HepG2 (cell line): ENCODE measurements at regions not wholly inside any gene's neighbourhood (a gene's known extent, or its start where the extent isn't known, plus 50 kb on each side); places are given as distances from the start of the nearest gene placed in this dataset.

Experiments used
- ATAC-seq: fragments of 200-7000 bp; cut with Tn5 transposase; 3 replicates; pipeline ENCODE4 v1.9.1; 2020; ENCODE audit warnings: mild to moderate bottlenecking, moderate library complexity
- BruUV-seq: library from RNA; stranded (reverse); fragments of 400-500 nt; replicated peaks from 2 replicates; lab custom pipeline; 2021; lab: Mats Ljungman, UMichigan
- CTCF ChIA-PET: fragments of 300-600 bp; formaldehyde crosslinking; extraction: SDS; loops from one replicate; lab custom pipeline; 2021; ENCODE audit warnings: low total read pairs, inconsistent platforms, low intra/inter-chr PET ratio; lab: Yijun Ruan, JAX
- POLR2A ChIA-PET: fragments of 350-600 bp; sonication (Branson Sonifier 250); formaldehyde crosslinking; loops from one replicate; lab custom pipeline; 2020; ENCODE audit warnings: antibody characterized with exemption, inconsistent platforms; lab: Yijun Ruan, JAX
- DNase-seq: peaks from one replicate; pipeline ENCODE4 v3.0.0-alpha.2; 2015; ENCODE audit warnings: low spot score
- FAIRE-seq: peaks from 3 replicates; lab custom pipeline; 2011; peaks lifted over from hg19 to GRCh38; lab: Jason Lieb, UNC
- H2AFZ ChIP-seq: one replicate; pipeline ENCODE4 v1.6.1; 2011; ENCODE audit warnings: low read length, inconsistent platforms
- H3K27ac ChIP-seq: fragments of 300-600 bp; 3 replicates; pipeline ENCODE4 v1.8.0; 2011; ENCODE audit warnings: mixed run types, mild to moderate bottlenecking, mixed read lengths, low read length, inconsistent platforms; ENCODE audit not compliant: insufficient read depth; ENCODE audit errors: extremely low read length
- H3K27me3 ChIP-seq, 2 experiments: fragments of 200-600 bp in 1 of 2; 2 replicates in 1 of 2; 3 replicates in 1 of 2; pipeline versions ENCODE4 v1.6.0 to v1.8.0; 2011; ENCODE audit warnings: low read length in 2 of 2, mild to moderate bottlenecking in 2 of 2, moderate library complexity in 2 of 2, inconsistent platforms in 1 of 2; ENCODE audit not compliant: insufficient read depth in 2 of 2, control insufficient read depth in 1 of 2
- H3K36me3 ChIP-seq, 2 experiments: fragments of 200-600 bp in 1 of 2; replicated peaks in 1 of 2; 2 replicates in 1 of 2; 3 replicates in 1 of 2; pipeline versions ENCODE4 v1.5.1 to v1.8.0; 2011; ENCODE audit warnings: low read length in 2 of 2, inconsistent platforms in 1 of 2; ENCODE audit not compliant: insufficient read depth in 2 of 2, control insufficient read depth in 1 of 2
- H3K4me1 ChIP-seq: 2 replicates; pipeline ENCODE4 v1.5.1; 2012; ENCODE audit warnings: low read length, inconsistent platforms; ENCODE audit not compliant: insufficient read depth
- H3K4me2 ChIP-seq: 2 replicates; pipeline ENCODE4 v1.6.0; 2011; ENCODE audit warnings: low read depth, low read length, inconsistent platforms
- H3K4me3 ChIP-seq, 3 experiments: fragments of 200-600 bp in 1 of 3; sonication (generic), shearing (Covaris generic) in 1 of 3; replicated peaks in 1 of 3; 2 replicates each; pipeline ENCODE4 v1.5.1; 2011 to 2016; ENCODE audit warnings: low read length in 3 of 3, inconsistent platforms in 2 of 3, low read depth in 2 of 3, mild to moderate bottlenecking in 2 of 3, control low read depth in 1 of 3, mixed read lengths in 1 of 3; ENCODE audit not compliant: insufficient read depth in 1 of 3
- H3K79me2 ChIP-seq: one replicate; pipeline ENCODE4 v1.6.1; 2011; ENCODE audit warnings: low read length, inconsistent platforms; ENCODE audit not compliant: insufficient read depth
- H3K9ac ChIP-seq: 2 replicates; pipeline ENCODE4 v1.6.0; 2011; ENCODE audit warnings: mild to moderate bottlenecking, low read depth, low read length, inconsistent platforms; ENCODE audit not compliant: insufficient read depth
- H3K9me3 ChIP-seq: 2 replicates; pipeline ENCODE4 v1.5.1; 2012; ENCODE audit warnings: mild to moderate bottlenecking, low read length
- H4K20me1 ChIP-seq: 2 replicates; pipeline ENCODE4 v1.6.0; 2011; ENCODE audit warnings: inconsistent platforms, mild to moderate bottlenecking, low read length, moderate library complexity; ENCODE audit not compliant: insufficient read depth
- AGO2 ChIP-seq: fragments of 200-400 bp; formaldehyde crosslinking; optimal IDR thresholded peaks from 2 replicates; pipeline ENCODE3; 2017; ENCODE audit warnings: mild to moderate bottlenecking, low read depth, low read length, moderate library complexity
- BRD4 ChIP-seq: sonication (generic); formaldehyde crosslinking; IDR thresholded peaks from 2 replicates; pipeline ENCODE4 v1.4.0; 2020; ENCODE audit warnings: missing genetic modification reagents
- CENPX ChIP-seq: sonication (generic); formaldehyde crosslinking; IDR thresholded peaks from 2 replicates; pipeline ENCODE4 v1.9.0; 2021; ENCODE audit warnings: mild to moderate bottlenecking, missing genetic modification reagents, moderate library complexity
- DMAP1 ChIP-seq: IDR thresholded peaks from 2 replicates; pipeline ENCODE4 v1.6.1; 2016
- HMG20A ChIP-seq: IDR thresholded peaks from 2 replicates; pipeline ENCODE4 v1.6.1; 2016; ENCODE audit warnings: borderline replicate concordance
- HNF4G ChIP-seq, 2 experiments: sonication (generic) in 1 of 2; formaldehyde crosslinking in 1 of 2; IDR thresholded peaks; 2 replicates each; pipeline versions ENCODE4 v1.4.0 to v1.6.1; 2011 to 2020; ENCODE audit warnings: borderline replicate concordance in 2 of 2, low read depth in 2 of 2, mild to moderate bottlenecking in 2 of 2, low read length in 1 of 2, missing genetic modification reagents in 1 of 2, moderate library complexity in 1 of 2
- MAFG ChIP-seq: sonication (generic); formaldehyde crosslinking; IDR thresholded peaks from 2 replicates; pipeline ENCODE4 v1.5.1; 2020; ENCODE audit warnings: mild to moderate bottlenecking, missing genetic modification reagents
- NFAT5 ChIP-seq: sonication (generic); formaldehyde crosslinking; IDR thresholded peaks from 2 replicates; pipeline ENCODE4 v1.4.0; 2020; ENCODE audit warnings: missing genetic modification reagents
- NFATC3 ChIP-seq: sonication (generic); formaldehyde crosslinking; IDR thresholded peaks from 2 replicates; pipeline ENCODE4 v1.5.1; 2020; ENCODE audit warnings: mild to moderate bottlenecking, missing genetic modification reagents
- RAD21 ChIP-seq: fragments of 450-650 bp; formaldehyde crosslinking; IDR thresholded peaks from 2 replicates; pipeline ENCODE4 v1.5.0; 2020; ENCODE audit warnings: mild to moderate bottlenecking
- ZBTB26 ChIP-seq: IDR thresholded peaks from 2 replicates; pipeline ENCODE4 v1.6.1; 2016; ENCODE audit warnings: missing compliant biosample characterization, missing genetic modification reagents, borderline replicate concordance
- ZBTB37 ChIP-seq: sonication (generic); formaldehyde crosslinking; IDR thresholded peaks from 2 replicates; pipeline ENCODE4 v1.4.0; 2020; ENCODE audit warnings: mild to moderate bottlenecking, missing genetic modification reagents
- ZNF639 ChIP-seq: conservative IDR thresholded peaks from 2 replicates; pipeline ENCODE4 v1.6.1; 2018; ENCODE audit warnings: missing genetic modification reagents
- ZNF816 ChIP-seq: sonication (generic); formaldehyde crosslinking; IDR thresholded peaks from 2 replicates; pipeline ENCODE4 v1.8.0; 2022; ENCODE audit warnings: missing genetic modification reagents, mild to moderate bottlenecking, borderline replicate concordance
- WGBS: methylation state at CpG from one replicate; pipeline ENCODE4 v1.1.6; 2017; ENCODE audit warnings: low lambda C conversion rate; 5-methylcytosine and 5-hydroxymethylcytosine counted together
- in situ Hi-C: cut with HindIII; loops from 2 replicates; pipeline ENCODE4 v1.10.0; 2017; ENCODE audit warnings: low pct_unique_long_range_greater_than_20kb; ENCODE audit not compliant: extremely low pct_ligation_motif_present
- intact Hi-C: fragments of 100-400 bp; cut with micrococcal nuclease; formaldehyde crosslinking; loops from one replicate; pipeline ENCODE4 v1.10.0; 2022; ENCODE audit not compliant: unreplicated experiment
- TF ChIP-seq, protein P1 (sequence below): sonication (generic); formaldehyde crosslinking; IDR thresholded peaks from 2 replicates; pipeline ENCODE4 v1.4.0; 2020; ENCODE audit warnings: missing genetic modification reagents, mild to moderate bottlenecking, borderline replicate concordance

DNA sequence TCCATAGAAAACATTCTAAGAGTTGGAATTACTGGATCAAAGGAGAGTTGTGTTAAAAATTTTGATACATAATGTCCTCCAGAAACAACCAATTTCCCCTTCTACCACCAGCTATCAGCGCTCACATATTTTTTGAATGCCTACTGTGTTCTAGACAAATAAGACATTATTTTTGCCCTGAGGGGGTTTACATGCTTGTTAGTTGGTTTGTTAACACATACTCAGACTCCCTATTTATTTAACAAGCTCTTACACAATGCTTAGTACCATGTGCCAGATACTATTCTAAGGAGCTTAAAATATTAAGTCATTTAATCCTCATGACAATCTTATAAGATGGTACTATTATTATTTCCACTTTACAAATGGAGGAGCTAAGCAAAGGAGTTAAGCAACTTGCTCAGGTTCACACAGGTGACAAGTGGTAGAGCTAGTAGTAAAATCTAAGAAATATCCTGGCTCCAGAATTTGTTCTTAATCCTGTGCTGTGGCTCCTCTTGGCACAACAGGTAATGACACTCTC, 194.2 kb downstream of the UTP18 start:
- no peaks in the 10 kb centered on the region for H3K79me2 ChIP-seq
- no peak overlapping the region for H3K4me3 ChIP-seq
- ATAC-seq = no peak
- CTCF ChIA-PET = no interaction called here
- H3K27me3 ChIP-seq = no peaks in the 10 kb centered on the region
- in situ Hi-C loops = no loop called here
- no peak overlapping the region for H3K27ac ChIP-seq
- no peak for FAIRE-seq
- H3K4me1 ChIP-seq = no peaks in the 10 kb centered on the region
- BruUV-seq = no TSS peak
- H3K9me3 ChIP-seq = no peaks in the 10 kb centered on the region
- H3K36me3 ChIP-seq = no peaks in the 10 kb centered on the region
- no peaks in the 10 kb centered on the region for H4K20me1 ChIP-seq
- H3K4me2 ChIP-seq = no peak overlapping the region
- WGBS = 0% methylated on average over 1 of the region's 1 CpG
- intact Hi-C loops = no loop called here
- DNase-seq = no peak
- H2AFZ ChIP-seq = no peak overlapping the region
- no peak overlapping the region for H3K9ac ChIP-seq
- POLR2A ChIA-PET = no interaction called here
- TF ChIP-seq ZBTB37 (no peak), MAFG (CRISPR knock-in tag) (no peak), ZBTB26 (no peak), DMAP1 (CRISPR knock-in tag) (no peak), ZNF639 (CRISPR knock-in tag) (no peak), NFAT5 (CRISPR knock-in tag) (no peak), RAD21 (CRISPR knock-in tag) (no peak), HNF4G (IDR thresholded peaks at IDR 0.05; ENCODE audit: borderline replicate concordance, low read depth, low read length) (no peak), HNF4G (CRISPR knock-in tag; IDR thresholded peaks at IDR 0.05; ENCODE audit: borderline replicate concordance, low read depth) (no peak), BRD4 (CRISPR knock-in tag) (no peak), NFATC3 (CRISPR knock-in tag) (no peak), ZNF816 (CRISPR knock-in tag) (no peak), HMG20A (CRISPR knock-in tag) (no peak), CENPX (CRISPR knock-in tag) (no peak), AGO2 (no peak)
- TF ChIP-seq, protein P1, sequence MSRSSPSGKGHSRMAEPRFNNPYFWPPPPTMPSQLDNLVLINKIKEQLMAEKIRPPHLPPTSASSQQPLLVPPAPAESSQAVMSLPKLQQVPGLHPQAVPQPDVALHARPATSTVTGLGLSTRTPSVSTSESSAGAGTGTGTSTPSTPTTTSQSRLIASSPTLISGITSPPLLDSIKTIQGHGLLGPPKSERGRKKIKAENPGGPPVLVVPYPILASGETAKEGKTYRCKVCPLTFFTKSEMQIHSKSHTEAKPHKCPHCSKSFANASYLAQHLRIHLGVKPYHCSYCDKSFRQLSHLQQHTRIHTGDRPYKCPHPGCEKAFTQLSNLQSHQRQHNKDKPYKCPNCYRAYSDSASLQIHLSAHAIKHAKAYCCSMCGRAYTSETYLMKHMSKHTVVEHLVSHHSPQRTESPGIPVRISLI (CRISPR knock-in tag) = no peak
